ENCODE measurements at regions not wholly inside any gene's neighbourhood (a gene's known extent, or its start where the extent isn't known, plus 50 kb on each side); places are given as distances from the start of the nearest gene placed in this dataset.

DNA sequence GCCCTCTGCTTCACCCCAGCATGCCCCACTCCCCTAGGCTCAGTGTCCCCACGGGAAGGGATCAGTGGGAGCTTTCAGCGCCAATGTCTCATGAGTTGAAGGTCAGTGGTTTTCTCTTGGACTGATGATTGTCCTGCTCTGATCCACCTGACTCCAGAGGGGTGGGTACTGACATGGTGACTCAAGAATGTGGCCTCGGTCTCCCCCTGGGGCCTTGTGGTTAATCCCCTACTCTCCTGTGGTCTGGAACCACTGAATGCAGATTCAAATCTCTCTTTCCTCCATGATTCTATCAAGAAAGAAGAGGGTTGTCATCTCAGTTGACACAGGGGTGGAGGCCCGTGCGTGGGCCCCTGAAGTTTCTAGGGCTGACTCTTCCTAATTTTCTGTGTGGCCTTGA, 176.9 kb downstream of the RPS24 start:
- CTCF ChIA-PET = interaction anchor here (0.6 to 1.0 kb wide), 2 partner anchors 57 to 985 kb away, joined by 3 read pairs; no protein-coding TSS in a partner anchor
- POLR2A ChIA-PET = no interaction called here
- no peak for DNase-seq (ENCODE audit: extremely low spot score)
- TF ChIP-seq, protein P1, sequence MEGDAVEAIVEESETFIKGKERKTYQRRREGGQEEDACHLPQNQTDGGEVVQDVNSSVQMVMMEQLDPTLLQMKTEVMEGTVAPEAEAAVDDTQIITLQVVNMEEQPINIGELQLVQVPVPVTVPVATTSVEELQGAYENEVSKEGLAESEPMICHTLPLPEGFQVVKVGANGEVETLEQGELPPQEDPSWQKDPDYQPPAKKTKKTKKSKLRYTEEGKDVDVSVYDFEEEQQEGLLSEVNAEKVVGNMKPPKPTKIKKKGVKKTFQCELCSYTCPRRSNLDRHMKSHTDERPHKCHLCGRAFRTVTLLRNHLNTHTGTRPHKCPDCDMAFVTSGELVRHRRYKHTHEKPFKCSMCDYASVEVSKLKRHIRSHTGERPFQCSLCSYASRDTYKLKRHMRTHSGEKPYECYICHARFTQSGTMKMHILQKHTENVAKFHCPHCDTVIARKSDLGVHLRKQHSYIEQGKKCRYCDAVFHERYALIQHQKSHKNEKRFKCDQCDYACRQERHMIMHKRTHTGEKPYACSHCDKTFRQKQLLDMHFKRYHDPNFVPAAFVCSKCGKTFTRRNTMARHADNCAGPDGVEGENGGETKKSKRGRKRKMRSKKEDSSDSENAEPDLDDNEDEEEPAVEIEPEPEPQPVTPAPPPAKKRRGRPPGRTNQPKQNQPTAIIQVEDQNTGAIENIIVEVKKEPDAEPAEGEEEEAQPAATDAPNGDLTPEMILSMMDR (IDR thresholded peaks at IDR 0.05; ENCODE audit: control extremely low read depth, extremely low read depth, low read depth, missing control alignments) = no peak

DNA sequence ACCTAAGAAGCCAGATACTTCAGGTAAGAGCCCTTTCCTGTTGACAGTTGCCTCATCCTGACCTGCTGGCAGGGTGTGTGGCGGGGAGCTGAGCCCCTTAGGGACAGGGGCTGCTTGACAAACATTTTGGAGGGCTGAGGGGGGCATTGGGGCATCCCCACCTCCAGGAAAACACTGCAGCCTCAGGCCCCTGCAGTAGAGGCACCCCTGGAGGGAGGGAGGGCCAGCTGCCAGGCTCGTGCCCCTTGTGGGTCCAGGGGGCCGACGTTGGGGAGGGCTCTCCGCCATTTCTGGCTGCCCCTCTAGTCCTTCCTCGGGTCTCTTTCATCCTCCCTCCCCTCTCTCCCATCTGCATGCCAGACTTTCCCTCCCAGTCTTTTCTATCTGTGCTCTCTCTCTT, 177.3 kb downstream of the RPS24 start:
- CTCF ChIA-PET = interaction anchor here (0.6 to 1.0 kb wide), 2 partner anchors 58 to 985 kb away, joined by 3 read pairs; no protein-coding TSS in a partner anchor
- DNase-seq (ENCODE audit: extremely low spot score) = no peak
- TF ChIP-seq, protein P1 (IDR thresholded peaks at IDR 0.05; ENCODE audit: control extremely low read depth, extremely low read depth, low read depth, missing control alignments) = no peak
- POLR2A ChIA-PET = no interaction called here

DNA sequence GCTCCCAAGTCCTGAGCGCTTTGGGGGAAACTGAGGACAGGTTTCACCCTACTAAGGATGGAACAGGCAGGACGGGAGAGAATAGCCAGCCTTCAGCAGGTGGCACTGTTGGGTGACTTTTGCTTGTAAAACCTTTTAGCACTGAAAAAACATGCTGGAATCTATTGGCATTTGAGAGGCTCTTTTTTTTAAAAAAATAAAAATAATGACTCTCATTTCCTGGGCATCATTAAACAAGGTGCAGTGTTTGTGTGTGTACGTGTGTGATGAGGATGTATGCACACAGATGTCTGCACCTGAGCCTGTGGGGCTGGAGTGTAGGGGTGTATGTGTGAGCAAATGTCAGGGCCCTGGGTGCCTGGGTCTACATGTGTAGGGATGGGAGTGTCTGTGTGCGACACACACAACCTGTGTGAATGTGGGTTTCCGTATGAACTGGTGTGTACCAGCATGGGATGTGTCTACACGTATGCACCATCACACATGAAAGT, 177.9 kb downstream of the RPS24 start:
- TF ChIP-seq, protein P1 (IDR thresholded peaks at IDR 0.05; ENCODE audit: control extremely low read depth, extremely low read depth, low read depth, missing control alignments) = peak; percentile 25
- POLR2A ChIA-PET = no interaction called here
- no peak for DNase-seq (ENCODE audit: extremely low spot score)
- CTCF ChIA-PET = interaction anchor here (1.0 to 1.2 kb wide), 2 partner anchors 983 to 984 kb away, joined by 3 read pairs; no protein-coding TSS in a partner anchor

DNA sequence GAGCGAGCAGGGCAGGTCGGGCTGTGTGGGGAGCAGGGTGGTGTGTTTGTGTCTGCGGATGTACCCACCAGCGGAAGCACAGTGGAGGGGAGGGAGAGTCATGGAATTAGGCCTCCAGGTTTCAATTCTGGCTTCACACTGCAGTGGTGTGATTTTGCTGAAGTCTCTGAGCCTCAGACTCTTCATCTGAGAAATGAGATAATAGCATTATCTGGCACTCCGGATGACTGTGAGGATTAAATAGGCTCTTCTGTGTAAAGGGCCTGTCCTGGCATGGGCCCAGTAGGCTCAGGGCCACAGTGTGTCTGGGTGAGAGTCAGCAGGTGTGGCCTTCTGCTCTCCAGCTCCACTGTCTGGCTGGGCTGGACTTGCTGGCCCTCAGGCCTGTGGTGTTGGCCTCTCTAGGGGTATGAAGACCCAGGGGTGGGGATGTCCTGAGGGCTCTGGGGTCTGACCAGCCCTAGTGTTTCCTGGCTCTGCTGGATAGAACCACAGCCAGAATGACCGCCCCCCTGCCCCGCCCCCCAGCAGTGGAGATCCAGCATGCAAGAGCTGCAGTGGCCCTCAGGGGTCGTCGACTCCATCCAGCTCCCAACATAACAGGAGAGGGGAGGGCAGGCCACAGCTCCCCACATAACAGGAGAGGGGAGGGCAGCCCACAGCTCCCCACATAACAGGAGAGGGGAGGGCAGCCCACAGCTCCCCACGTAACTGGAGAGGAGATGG, 178.6 kb downstream of the RPS24 start:
- ChIA-PET POLR2A (interaction anchor here (0.6 kb wide), 1 partner anchor 170 kb away, joined by 3 read pairs; no protein-coding TSS in a partner anchor), CTCF (interaction anchor here (1.2 kb wide), 1 partner anchor 983 kb away, joined by 3 read pairs; no protein-coding TSS in a partner anchor)
- no peak for DNase-seq (ENCODE audit: extremely low spot score)
- TF ChIP-seq, protein P1 (IDR thresholded peaks at IDR 0.05; ENCODE audit: control extremely low read depth, extremely low read depth, low read depth, missing control alignments) = no peak

DNA sequence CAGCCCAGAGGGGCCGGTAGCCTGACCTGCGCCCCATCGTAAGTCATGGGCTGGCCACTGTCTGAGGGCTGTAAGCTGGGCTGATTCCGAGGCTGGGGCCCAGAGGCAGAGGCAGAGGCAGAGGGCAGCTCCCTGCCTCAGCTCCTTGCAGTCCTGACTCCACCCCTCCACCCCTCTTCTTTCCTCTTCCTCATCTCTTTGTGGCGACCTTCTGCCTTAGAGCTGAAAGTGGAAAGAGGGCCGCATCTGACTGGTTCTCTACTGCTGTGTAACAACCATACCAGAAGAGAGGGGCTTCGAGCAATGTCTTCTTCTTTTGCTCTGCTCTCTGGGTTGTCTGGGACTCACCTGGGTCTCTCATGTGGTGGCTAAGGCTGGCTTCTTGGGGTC, 179.1 kb downstream of the RPS24 start:
- ChIA-PET CTCF (interaction anchor here (1.2 kb wide), 1 partner anchor 982 kb away, joined by 3 read pairs; no protein-coding TSS in a partner anchor), POLR2A (interaction anchor here (0.6 kb wide), 1 partner anchor 171 kb away, joined by 3 read pairs; no protein-coding TSS in a partner anchor)
- DNase-seq (ENCODE audit: extremely low spot score) = no peak
- TF ChIP-seq, protein P1 (IDR thresholded peaks at IDR 0.05; ENCODE audit: control extremely low read depth, extremely low read depth, low read depth, missing control alignments) = no peak

DNA sequence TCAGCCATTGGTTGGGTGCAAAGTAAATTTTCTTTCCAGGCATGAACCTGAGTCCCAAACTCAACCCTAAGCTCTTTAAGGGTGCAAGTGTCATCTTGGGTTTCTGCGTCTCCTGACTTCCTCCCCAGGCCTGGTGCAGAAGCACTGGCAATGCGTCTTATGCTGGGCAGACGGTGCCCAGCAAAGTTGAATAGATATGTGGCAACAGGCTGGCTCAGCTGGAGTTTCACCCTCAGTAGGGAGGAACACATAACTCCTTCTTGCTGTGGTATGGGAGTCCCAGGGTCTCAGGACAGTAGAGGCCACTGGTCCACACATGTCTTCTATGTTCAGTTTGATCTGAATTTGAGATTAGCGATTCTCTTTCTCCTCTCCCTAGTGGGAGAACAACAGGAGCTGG, 181.3 kb downstream of the RPS24 start:
- DNase-seq (ENCODE audit: extremely low spot score) = no peak
- CTCF ChIA-PET = no interaction called here
- TF ChIP-seq, protein P1 (IDR thresholded peaks at IDR 0.05; ENCODE audit: control extremely low read depth, extremely low read depth, low read depth, missing control alignments) = no peak
- POLR2A ChIA-PET = no interaction called here

Data from GM10248 (cell line).